ENCODE measurements at regions not wholly inside any gene's neighbourhood (a gene's known extent, or its start where the extent isn't known, plus 50 kb on each side); places are given as distances from the start of the nearest gene placed in this dataset.

DNA sequence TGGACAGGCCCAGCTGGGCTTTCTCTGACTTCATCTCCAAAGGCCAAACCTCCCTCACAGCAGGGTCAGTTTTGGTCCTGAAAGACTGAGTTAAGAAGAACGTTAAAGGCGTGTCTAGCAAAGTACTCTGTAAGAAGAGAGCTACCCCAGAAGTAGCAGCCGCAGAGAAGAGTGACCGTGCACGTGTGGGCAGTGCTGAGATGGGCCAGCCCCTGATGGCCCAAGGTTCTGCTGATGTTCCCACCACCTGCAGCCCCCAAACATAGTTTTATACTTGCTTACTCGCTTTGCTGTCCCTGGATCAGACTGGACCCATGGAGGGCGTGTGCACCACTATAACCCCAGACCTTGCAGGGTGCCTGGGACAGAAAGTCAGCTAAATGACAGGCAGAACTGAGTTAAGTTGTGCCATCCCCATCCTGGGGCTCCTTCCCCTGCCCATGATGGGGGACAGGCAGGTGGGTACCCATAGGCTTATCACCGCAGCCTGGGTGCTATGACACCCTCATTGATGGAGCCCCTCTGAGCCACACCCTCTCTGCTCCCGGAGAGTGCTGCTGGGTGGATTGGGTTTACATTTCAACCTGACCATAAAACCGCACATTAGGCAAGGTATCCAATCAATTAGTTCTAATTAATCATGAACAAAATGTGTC is 367.3 kb upstream of the HS6ST1 start:
- H3K4me3 ChIP-seq (ENCODE audit: control insufficient read depth, low read depth, low read length): no peak overlapping the region
- TF ChIP-seq CTCF (IDR thresholded peaks at IDR 0.05; ENCODE audit: control insufficient read depth, insufficient read depth, low read depth, low read length, missing control alignments): no peak
- no peak for DNase-seq (ENCODE audit: low read depth)

DNA sequence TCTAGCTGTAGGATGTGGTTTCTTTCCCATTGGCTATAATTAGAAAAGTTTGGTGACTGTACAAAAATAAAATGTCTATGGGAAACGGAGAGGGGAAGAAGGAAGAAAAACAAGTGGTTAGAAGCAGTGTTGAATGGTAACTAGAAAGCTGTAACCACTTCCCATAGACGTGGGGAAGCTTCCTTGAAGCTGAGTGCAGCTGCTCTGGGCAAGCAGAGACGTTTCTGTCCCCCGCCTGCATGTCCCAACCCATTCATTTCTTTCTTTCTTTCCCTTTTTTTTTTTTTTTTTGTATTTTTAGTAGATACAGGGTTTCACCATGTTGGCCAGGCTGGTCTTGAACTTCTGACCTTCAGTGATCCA is 367.8 kb upstream of the HS6ST1 start:
- no peak for TF ChIP-seq CTCF (IDR thresholded peaks at IDR 0.05; ENCODE audit: control insufficient read depth, insufficient read depth, low read depth, low read length, missing control alignments)
- no peak overlapping the region for H3K4me3 ChIP-seq (ENCODE audit: control insufficient read depth, low read depth, low read length)

DNA sequence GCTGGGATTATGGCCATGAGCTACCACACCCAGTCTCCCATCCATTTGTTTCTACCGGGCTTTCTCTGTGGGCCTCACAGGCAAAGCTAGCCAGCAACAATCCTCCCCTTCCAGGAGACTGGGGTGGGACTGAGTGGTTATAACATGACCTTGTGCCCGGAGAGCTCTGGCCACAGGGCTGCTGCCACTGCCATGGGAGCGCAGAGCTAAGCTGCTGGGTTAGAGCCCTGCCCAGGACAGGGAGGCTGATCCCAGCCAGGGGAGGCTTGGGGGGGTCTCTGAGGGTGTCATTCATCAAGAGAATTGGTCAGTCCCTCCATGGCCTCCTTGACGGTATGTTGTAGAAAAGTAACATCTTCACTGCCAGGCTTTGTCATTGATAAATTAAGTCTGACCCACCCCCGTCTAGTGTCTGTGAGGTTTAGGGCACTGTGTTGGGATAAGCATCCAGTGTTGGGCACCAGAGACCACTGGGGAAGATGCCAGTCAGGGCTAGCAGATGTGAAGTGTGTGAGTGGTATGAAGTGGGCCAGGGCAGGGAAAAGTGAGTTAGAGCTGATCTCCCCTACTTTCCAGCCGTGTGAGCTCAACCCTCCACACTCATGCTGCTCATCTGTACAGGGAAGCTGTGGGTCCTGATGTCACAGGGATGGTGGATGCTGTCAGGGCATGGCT is 368.4 kb upstream of the HS6ST1 start:
- TF ChIP-seq CTCF (IDR thresholded peaks at IDR 0.05; ENCODE audit: control insufficient read depth, insufficient read depth, low read depth, low read length, missing control alignments): no peak
- no peak for DNase-seq (ENCODE audit: low read depth)
- H3K4me3 ChIP-seq (ENCODE audit: control insufficient read depth, low read depth, low read length): no peak overlapping the region

More for the DNA sequence above, 367.8 kb upstream of the HS6ST1 start:
- no peak for DNase-seq (ENCODE audit: low read depth)

- no peak for DNase-seq (ENCODE audit: low read depth)
- no peak overlapping the region for H3K4me3 ChIP-seq (ENCODE audit: control insufficient read depth, low read depth, low read length)
- TF ChIP-seq CTCF (IDR thresholded peaks at IDR 0.05; ENCODE audit: control insufficient read depth, insufficient read depth, low read depth, low read length, missing control alignments): no peak
Measured at GRCh38 chr2:128687565-128687964, 368.9 kb upstream of the HS6ST1 start.

- TF ChIP-seq CTCF (IDR thresholded peaks at IDR 0.05; ENCODE audit: control insufficient read depth, insufficient read depth, low read depth, low read length, missing control alignments): no peak
- no peak for DNase-seq (ENCODE audit: low read depth)
- no peak overlapping the region for H3K4me3 ChIP-seq (ENCODE audit: control insufficient read depth, low read depth, low read length)
Measured at GRCh38 chr2:128689971-128690370, 371.3 kb upstream of the HS6ST1 start.

GRCh38 chr2:128690431-128690830 is 371.8 kb upstream of the HS6ST1 start:
- DNase-seq (ENCODE audit: low read depth): no peak
- no peak for TF ChIP-seq CTCF (IDR thresholded peaks at IDR 0.05; ENCODE audit: control insufficient read depth, insufficient read depth, low read depth, low read length, missing control alignments)
- H3K4me3 ChIP-seq (ENCODE audit: control insufficient read depth, low read depth, low read length): no peak overlapping the region
